ENCODE measurements at regions not wholly inside any gene's neighbourhood (a gene's known extent, or its start where the extent isn't known, plus 50 kb on each side); places are given as distances from the start of the nearest gene placed in this dataset.

GRCh38 chr3:22117091-22117490 is 366.1 kb upstream of the ZNF385D start:
- Histone ChIP-seq H3K79me2 (ENCODE audit: control insufficient read depth in 1 of 2, insufficient read depth in 2 of 2, low read length in 2 of 2) (no peaks in the 10 kb centered on the region), H4K20me1 (replicated peaks in 1 of 2; ENCODE audit: control insufficient read depth in 1 of 2, insufficient read depth in 2 of 2, low read length in 2 of 2) (no peaks in the 10 kb centered on the region), H3K18ac (ENCODE audit: extremely low read depth, low read length) (no peak overlapping the region), H2BK5ac (ENCODE audit: low read depth, low read length) (no peak overlapping the region), H4K8ac (ENCODE audit: extremely low read depth, insufficient read depth, low read length) (no peak overlapping the region), H2BK12ac (ENCODE audit: low read depth, low read length) (no peak overlapping the region), H3K4ac (replicated peaks; ENCODE audit: insufficient read length, low read depth, low read length) (no peak overlapping the region), H3K79me1 (ENCODE audit: low read depth, low read length) (no peaks in the 10 kb centered on the region), H3K4me3 (ENCODE audit: extremely low read depth in 1 of 4, insufficient read depth in 2 of 4, low read depth in 3 of 4, low read length in 4 of 4) (no peak overlapping the region), H2BK20ac (ENCODE audit: low read length) (no peak overlapping the region), H3K27me3 (replicated peaks in 1 of 4; ENCODE audit: control insufficient read depth in 3 of 4, extremely low read depth in 1 of 4, insufficient read depth in 3 of 4, low read length in 3 of 4) (no peaks in the 10 kb centered on the region), H3K14ac (ENCODE audit: insufficient read length) (no peak overlapping the region), H3K9me3 (ENCODE audit: insufficient read depth in 2 of 2, low read depth in 1 of 2, low read length in 1 of 2) (no peaks in the 10 kb centered on the region), H2AK5ac (ENCODE audit: low read depth, low read length) (no peak overlapping the region), H4K91ac (replicated peaks; ENCODE audit: insufficient read length, low read length) (no peak overlapping the region), H2BK120ac (replicated peaks; ENCODE audit: low read depth, low read length) (no peak overlapping the region), H3K9ac (replicated peaks in 1 of 4; ENCODE audit: extremely low read depth in 1 of 4, low read depth in 3 of 4, low read length in 3 of 4) (no peak overlapping the region), H3K23ac (ENCODE audit: insufficient read length) (no peak overlapping the region), H3K56ac (replicated peaks; ENCODE audit: insufficient read length, low read depth, low read length) (no peak overlapping the region), H3K36me3 (ENCODE audit: control insufficient read depth in 2 of 4, insufficient read depth in 4 of 4, low read length in 3 of 4) (no peaks in the 10 kb centered on the region), H4K5ac (ENCODE audit: insufficient read length, low read depth, low read length) (no peak overlapping the region), H3K27ac (ENCODE audit: low read depth, low read length) (no peak overlapping the region), H3K4me2 (ENCODE audit: insufficient read depth in 1 of 2, low read depth in 2 of 2, low read length in 2 of 2) (no peak overlapping the region), H2AFZ (ENCODE audit: low read length) (no peak overlapping the region), H2BK15ac (ENCODE audit: low read length) (no peak overlapping the region), H3K23me2 (ENCODE audit: low read depth, low read length) (no peaks in the 10 kb centered on the region), H3K4me1 (replicated peaks in 1 of 4; ENCODE audit: control insufficient read depth in 3 of 4, insufficient read depth in 4 of 4, low read length in 3 of 4) (no peaks in the 10 kb centered on the region)
- FAIRE-seq (no peak), DNase-seq (ENCODE audit: low read depth in 1 of 2, low spot score in 2 of 2) (no peak)
- no peak for TF ChIP-seq EP300 (IDR thresholded peaks at IDR 0.05; ENCODE audit: borderline replicate concordance in 1 of 2, low read depth in 2 of 2, low read length in 2 of 2)
- TF ChIP-seq POU5F1 (IDR thresholded peaks at IDR 0.05; ENCODE audit: low read depth, low read length), result no peak
- no peak for TF ChIP-seq SUZ12 (IDR thresholded peaks at IDR 0.05; ENCODE audit: low read length)
- TF ChIP-seq BCL11A (IDR thresholded peaks at IDR 0.05; ENCODE audit: low read depth in 2 of 2, low read length in 2 of 2), result no peak
- no peak for TF ChIP-seq EGR1 (IDR thresholded peaks at IDR 0.05; ENCODE audit: borderline replicate concordance, low read depth, low read length)
- TF ChIP-seq ATF2 (IDR thresholded peaks at IDR 0.05; ENCODE audit: low read length), result no peak
- no peak for TF ChIP-seq YY1 (IDR thresholded peaks at IDR 0.05; ENCODE audit: low read depth, low read length)
- no peak for TF ChIP-seq ZNF274 (IDR thresholded peaks at IDR 0.05; ENCODE audit: borderline replicate concordance, extremely low read depth, low read length)
- TF ChIP-seq CBX8 (IDR thresholded peaks at IDR 0.05; ENCODE audit: borderline replicate concordance, low read depth, low read length), result no peak
- POLR2A ChIA-PET (ENCODE audit: partially characterized antibody), result no interaction called here
- WGBS, 2 experiments (ENCODE audit: extremely low coverage in 1 of 2, insufficient coverage in 1 of 2, insufficient read length in 1 of 2, insufficient replicate concordance in 2 of 2, low coverage in 1 of 2, low lambda C conversion rate in 2 of 2, missing lambda C conversion rate in 1 of 2), result 88% methylated on average over 2 of the region's 2 CpGs; no CpG with 5 or more reads in 1 of the 2 experiments
- CTCF ChIA-PET (ENCODE audit: partially characterized antibody), result interaction anchor here (0.7 to 3.0 kb wide), 11 partner anchors 8 to 654 kb away, joined by 3 to 14 read pairs (median 4); no protein-coding TSS in a partner anchor

All from H1 (cell line).